ENCODE measurements at regions not wholly inside any gene's neighbourhood (a gene's known extent, or its start where the extent isn't known, plus 50 kb on each side); places are given as distances from the start of the nearest gene placed in this dataset.

DNA sequence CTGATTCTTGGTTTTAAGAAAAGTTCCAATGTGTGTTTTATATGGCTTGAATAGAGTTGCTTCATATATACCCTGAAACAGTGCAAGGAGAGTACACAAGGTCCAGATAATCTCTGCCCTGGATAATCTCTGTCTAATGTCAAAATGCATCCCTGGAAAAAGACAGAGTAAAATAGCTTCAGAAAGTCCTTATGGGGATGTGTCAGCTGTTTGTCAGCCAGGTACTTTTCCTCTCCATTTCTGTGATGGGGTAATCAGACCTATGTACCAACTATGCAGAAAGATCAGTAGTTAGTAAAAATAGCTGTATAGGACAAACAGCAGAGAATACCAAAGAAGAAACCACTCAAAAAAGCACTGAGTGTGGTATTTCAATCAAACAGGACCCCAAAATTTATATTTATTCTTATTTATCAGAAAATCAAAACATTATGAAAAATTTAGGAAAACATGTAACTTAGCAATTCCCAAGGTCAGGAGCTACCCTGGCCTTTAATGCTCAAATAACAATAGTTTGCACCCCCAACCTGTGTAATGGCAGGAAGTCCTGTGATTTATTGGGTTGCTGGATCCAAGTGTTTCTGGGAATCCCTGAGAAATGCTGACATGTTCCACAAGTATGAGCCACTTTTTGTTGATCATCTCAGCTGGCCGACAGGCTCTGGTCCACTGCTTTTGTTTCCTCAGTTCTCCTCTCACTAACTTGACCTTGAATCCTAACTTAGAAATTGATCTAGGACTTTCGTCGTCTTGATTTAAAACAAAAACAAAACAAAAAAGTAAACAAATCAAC, 69.6 kb downstream of the MDH1 start:
- no peaks in the 10 kb centered on the region for H3K27me3 ChIP-seq
- H3K9me2 ChIP-seq (replicated peaks; ENCODE audit: insufficient read depth), result no peaks in the 10 kb centered on the region
- H3K4me3 ChIP-seq, result no peak overlapping the region
- H4K20me1 ChIP-seq (ENCODE audit: insufficient read depth, poor library complexity, severe bottlenecking), result no peaks in the 10 kb centered on the region
- H3K4me2 ChIP-seq, result no peak overlapping the region
- no peak for DNase-seq (ENCODE audit: low spot score)
- no peaks in the 10 kb centered on the region for H3K9me3 ChIP-seq (ENCODE audit: low read depth)
- peak overlapping the region; percentile 26 for H3K27ac ChIP-seq
- H3K79me2 ChIP-seq, result no peaks in the 10 kb centered on the region
- TF ChIP-seq EZH2 (IDR thresholded peaks at IDR 0.05; ENCODE audit: borderline replicate concordance), result no peak
- TF ChIP-seq, protein P1, sequence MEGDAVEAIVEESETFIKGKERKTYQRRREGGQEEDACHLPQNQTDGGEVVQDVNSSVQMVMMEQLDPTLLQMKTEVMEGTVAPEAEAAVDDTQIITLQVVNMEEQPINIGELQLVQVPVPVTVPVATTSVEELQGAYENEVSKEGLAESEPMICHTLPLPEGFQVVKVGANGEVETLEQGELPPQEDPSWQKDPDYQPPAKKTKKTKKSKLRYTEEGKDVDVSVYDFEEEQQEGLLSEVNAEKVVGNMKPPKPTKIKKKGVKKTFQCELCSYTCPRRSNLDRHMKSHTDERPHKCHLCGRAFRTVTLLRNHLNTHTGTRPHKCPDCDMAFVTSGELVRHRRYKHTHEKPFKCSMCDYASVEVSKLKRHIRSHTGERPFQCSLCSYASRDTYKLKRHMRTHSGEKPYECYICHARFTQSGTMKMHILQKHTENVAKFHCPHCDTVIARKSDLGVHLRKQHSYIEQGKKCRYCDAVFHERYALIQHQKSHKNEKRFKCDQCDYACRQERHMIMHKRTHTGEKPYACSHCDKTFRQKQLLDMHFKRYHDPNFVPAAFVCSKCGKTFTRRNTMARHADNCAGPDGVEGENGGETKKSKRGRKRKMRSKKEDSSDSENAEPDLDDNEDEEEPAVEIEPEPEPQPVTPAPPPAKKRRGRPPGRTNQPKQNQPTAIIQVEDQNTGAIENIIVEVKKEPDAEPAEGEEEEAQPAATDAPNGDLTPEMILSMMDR (IDR thresholded peaks at IDR 0.05; ENCODE audit: poor library complexity), result no peak
- TF ChIP-seq EZH2phosphoT487 (IDR thresholded peaks at IDR 0.05; ENCODE audit: low read depth, severe bottlenecking, unreplicated experiment), result no peak
- H3K36me3 ChIP-seq (replicated peaks; ENCODE audit: insufficient read depth, low read depth), result no peaks in the 10 kb centered on the region
- no peak overlapping the region for H2AFZ ChIP-seq
- 77% methylated on average over 3 of the region's 3 CpGs for WGBS (ENCODE audit: low lambda C conversion rate, missing lambda C conversion rate)
- H3K4me1 ChIP-seq (ENCODE audit: insufficient read depth), result peaks cover 7% of the 10 kb centered on the region

DNA sequence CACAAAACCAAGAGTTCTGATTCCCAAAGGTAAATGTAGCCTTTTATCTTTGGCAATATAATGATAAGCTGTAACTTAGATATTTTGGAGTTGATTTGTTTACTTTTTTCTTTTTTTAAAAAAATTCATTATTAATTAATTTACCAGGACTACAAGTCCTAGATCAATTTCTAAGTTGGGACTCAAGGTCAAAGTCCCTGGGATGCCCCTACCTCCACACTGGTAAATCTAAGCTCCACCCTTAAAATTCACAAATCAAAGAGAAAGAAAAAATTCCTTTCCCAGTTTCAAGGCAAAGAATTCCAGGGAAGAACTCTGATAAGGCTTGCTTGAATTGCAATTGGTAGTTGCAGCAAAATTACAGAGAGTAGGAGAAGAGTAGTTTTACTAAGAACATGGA, 71.3 kb downstream of the MDH1 start:
- no peaks in the 10 kb centered on the region for H4K20me1 ChIP-seq (ENCODE audit: insufficient read depth, poor library complexity, severe bottlenecking)
- no peak overlapping the region for H2AFZ ChIP-seq
- no peak for DNase-seq (ENCODE audit: low spot score)
- TF ChIP-seq, protein P1 (IDR thresholded peaks at IDR 0.05; ENCODE audit: poor library complexity), result no peak
- TF ChIP-seq EZH2 (IDR thresholded peaks at IDR 0.05; ENCODE audit: borderline replicate concordance), result no peak
- no peak for TF ChIP-seq EZH2phosphoT487 (IDR thresholded peaks at IDR 0.05; ENCODE audit: low read depth, severe bottlenecking, unreplicated experiment)
- no peaks in the 10 kb centered on the region for H3K9me2 ChIP-seq (replicated peaks; ENCODE audit: insufficient read depth)
- peaks cover 7% of the 10 kb centered on the region for H3K4me1 ChIP-seq (ENCODE audit: insufficient read depth)
- H3K36me3 ChIP-seq (replicated peaks; ENCODE audit: insufficient read depth, low read depth), result no peaks in the 10 kb centered on the region
- H3K27me3 ChIP-seq, result no peaks in the 10 kb centered on the region
- H3K9me3 ChIP-seq (ENCODE audit: low read depth), result no peaks in the 10 kb centered on the region
- H3K4me2 ChIP-seq, result no peak overlapping the region
- H3K27ac ChIP-seq, result peak overlapping the region; percentile 4
- no peaks in the 10 kb centered on the region for H3K79me2 ChIP-seq
- H3K4me3 ChIP-seq, result no peak overlapping the region

DNA sequence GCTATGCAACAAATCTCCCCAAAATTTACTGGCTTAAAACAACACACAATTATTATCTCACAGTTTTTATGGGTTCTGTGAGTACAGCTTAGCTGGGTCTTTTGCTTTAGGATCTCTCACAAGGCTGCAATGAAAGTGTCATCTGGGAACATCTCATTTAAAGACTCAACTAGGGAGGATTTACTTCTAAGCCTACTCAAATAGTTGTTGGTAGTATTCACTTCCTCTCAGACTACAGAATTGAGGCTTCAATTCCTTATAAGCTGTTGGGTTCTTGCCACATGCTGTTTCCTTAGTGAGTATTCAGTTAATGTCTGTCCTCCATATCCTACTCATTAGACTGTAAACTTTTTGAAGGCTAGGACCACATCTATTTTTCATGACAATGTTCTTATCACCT, 72.3 kb downstream of the MDH1 start:
- Histone ChIP-seq H3K4me3 (no peak overlapping the region), H3K9me2 (replicated peaks; ENCODE audit: insufficient read depth) (no peaks in the 10 kb centered on the region), H2AFZ (no peak overlapping the region), H3K36me3 (replicated peaks; ENCODE audit: insufficient read depth, low read depth) (no peaks in the 10 kb centered on the region), H3K4me2 (no peak overlapping the region), H3K27me3 (no peaks in the 10 kb centered on the region), H3K9me3 (ENCODE audit: low read depth) (no peaks in the 10 kb centered on the region), H3K79me2 (no peaks in the 10 kb centered on the region), H3K27ac (peak overlapping the region; percentile 48), H3K4me1 (ENCODE audit: insufficient read depth) (peaks cover 7% of the 10 kb centered on the region), H4K20me1 (ENCODE audit: insufficient read depth, poor library complexity, severe bottlenecking) (no peaks in the 10 kb centered on the region)
- TF ChIP-seq EZH2phosphoT487 (IDR thresholded peaks at IDR 0.05; ENCODE audit: low read depth, severe bottlenecking, unreplicated experiment) (no peak), EZH2 (IDR thresholded peaks at IDR 0.05; ENCODE audit: borderline replicate concordance) (no peak)
- TF ChIP-seq, protein P1 (IDR thresholded peaks at IDR 0.05; ENCODE audit: poor library complexity), result no peak
- peak; percentile 31 for DNase-seq (ENCODE audit: low spot score)

Measured in hepatocyte (in vitro differentiated cells).